Neural progenitor cell (in vitro differentiated cells): ENCODE measurements at regions not wholly inside any gene's neighbourhood (a gene's known extent, or its start where the extent isn't known, plus 50 kb on each side); places are given as distances from the start of the nearest gene placed in this dataset.

Experiments
- CTCF ChIP-seq: fragments of 200-600 bp; sonication (generic); IDR thresholded peaks from 2 replicates; pipeline ENCODE4 v1.5.1; 2017; ENCODE audit warnings: antibody characterized with exemption, mild to moderate bottlenecking
- EZH2phosphoT487 ChIP-seq: fragments of 200-600 bp; sonication (generic); IDR thresholded peaks from 2 replicates; pipeline ENCODE4 v1.6.1; 2017; ENCODE audit warnings: antibody characterized with exemption

- no peak for TF ChIP-seq CTCF
- no peak for TF ChIP-seq EZH2phosphoT487
These were observed 94.3 kb downstream of the AXIN2 start for GRCh38 chr17:65467156-65467555.
